Left hindlimb (tissue), 1 donor: ENCODE measurements at regions not wholly inside any gene's neighbourhood (a gene's known extent, or its start where the extent isn't known, plus 50 kb on each side); places are given as distances from the start of the nearest gene placed in this dataset.
"Not testable (repeated sequence)": the region's sequence is repeated elsewhere in the genome, so short reads cannot be mapped to it uniquely, and the experiment has no call there.

Source experiments
- DNase-seq: peaks from one replicate; pipeline ENCODE4 v3.0.0-alpha.2; 2018

DNA sequence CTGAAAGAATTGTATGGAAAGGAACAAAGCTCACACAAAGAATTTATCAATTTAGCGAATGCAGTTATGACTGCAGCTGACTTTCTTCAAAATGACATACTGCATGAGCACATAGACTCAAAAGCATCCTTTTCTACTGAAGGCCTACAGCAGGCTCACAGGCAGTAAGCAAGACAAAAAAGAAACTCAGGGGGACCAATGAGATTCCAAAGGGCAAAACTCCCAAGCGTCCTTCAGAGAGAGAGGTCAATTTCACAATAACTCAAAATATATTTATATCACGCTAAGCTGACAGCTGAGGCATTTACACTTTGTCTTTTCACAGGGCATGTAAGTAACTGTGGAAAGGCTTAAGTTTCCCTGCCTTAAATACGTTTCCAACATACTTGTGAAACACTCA lies 427.9 kb upstream of the RASGRP1 start:
- no peak for DNase-seq

DNA sequence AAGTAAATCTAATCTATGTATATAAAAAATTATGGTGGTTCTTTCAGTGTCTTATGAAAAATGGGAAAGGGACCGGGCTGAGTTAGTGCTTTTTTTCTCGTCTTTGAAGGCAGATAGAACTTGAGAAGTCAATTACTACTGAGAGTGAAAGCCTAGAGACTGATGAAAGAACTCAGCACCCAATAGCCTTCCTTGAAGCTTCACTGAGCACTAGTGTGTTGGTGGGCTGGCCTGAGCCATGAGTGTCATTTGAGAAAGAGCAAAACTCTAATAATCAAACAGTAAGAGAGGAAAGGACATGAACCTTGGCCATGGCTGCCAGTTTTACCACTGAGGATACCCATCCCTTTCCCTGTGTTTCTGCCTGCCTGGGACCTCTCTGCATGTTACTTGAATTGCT lies 428.3 kb upstream of the RASGRP1 start:
- DNase-seq, result no peak

DNA sequence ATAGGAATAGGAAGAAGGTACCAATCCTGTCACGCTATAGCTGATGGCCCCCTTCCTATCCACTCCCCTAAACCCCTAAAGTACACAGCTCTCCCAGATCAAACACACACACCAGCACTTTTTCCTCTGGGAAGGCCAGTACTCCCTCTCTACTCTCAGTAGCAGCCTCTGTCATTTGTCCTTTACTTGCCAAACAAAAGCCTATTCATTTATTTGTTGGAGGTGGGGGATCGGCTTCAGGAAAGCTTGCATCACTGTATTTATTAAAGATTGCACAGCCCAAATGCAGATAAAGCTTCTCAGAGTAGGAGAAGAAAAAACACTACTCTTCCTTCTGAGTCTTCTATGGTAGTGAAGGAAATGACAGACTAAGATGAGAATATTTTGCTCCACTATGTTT lies 429.7 kb upstream of the RASGRP1 start:
- no peak for DNase-seq

- no peak for DNase-seq
Observed at GRCh38 chr15:38996111-38996631, 431.6 kb upstream of the RASGRP1 start.

DNA sequence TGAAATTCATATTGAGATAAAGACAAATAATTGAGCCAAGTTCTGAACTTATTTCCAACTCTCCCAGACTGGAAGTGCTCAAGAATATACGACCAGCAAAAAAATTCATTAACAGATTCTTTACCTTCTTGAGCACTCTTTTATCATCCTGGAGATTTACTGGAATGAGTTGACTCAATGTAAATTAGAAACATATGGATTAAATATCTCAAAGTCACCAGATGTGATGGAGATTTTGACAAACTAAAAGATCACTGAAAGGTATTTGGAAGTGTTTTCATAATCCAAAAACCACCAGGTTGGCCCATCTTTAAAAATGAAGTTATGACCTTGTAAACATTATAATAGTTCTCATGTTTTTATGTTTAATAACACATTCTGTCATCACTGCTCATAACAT lies 433.2 kb upstream of the RASGRP1 start:
- no peak for DNase-seq

DNA sequence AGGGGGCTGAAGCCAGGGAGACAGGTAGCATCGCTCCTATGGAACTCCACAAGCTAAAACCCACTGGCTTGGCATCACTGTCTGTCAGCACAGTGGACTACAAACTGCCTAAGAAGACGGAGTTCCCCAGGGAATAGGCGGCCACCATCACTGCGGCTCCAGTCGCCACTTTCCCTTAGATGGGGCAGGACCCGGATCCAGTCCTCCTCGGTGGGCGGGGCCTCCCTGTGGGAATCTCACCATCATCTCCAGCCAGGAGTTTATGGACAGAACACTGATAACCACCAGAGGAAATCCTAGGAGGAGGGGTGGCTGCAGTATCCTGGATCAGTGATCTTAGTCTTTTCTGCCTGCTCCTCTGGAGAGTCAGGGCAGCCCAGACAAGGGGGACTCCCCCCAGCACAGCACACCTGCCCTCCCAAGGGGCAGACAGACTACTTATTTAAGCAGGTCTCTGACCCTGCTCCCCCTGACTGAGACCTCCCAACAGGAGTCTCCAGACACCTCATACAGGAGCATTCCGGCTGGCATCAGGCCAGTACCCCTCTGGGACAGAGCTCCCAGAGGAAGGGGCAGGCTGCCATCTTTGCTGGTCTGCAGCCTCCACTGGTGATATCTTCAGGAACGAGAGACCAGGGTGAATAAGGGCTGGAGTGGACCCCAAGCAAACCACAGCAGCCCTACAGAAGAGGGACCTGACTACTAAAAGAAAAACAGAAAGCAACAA lies 435.6 kb upstream of the RASGRP1 start:
- no peak for DNase-seq

- DNase-seq, result no peak
Observed at GRCh38 chr15:39009740-39010139, 445.1 kb upstream of the RASGRP1 start.

DNA sequence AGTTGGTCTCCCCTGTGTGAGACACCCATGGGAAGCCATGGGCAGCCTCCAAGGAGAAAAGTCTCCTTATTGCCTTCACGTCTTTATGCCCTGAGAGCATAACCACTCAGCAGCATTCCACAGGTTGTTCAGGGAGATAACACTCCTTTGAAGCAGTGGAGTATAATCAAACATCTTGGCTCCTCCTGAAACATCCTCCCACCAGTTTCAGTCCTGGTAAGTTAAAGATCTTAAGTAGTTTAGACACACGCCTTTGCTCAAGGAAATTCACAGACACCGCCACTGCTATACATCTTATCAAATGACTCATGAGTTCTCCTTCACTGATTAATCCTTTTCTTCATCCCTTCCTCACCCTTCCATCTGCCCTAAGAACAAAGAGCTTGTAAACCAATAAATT lies 446.5 kb upstream of the RASGRP1 start:
- DNase-seq, result not testable (repeated sequence)

GRCh38 chr15:39013262-39013661 lies 448.6 kb upstream of the RASGRP1 start:
- no peak for DNase-seq

GRCh38 chr15:39014682-39015081 lies 450.1 kb upstream of the RASGRP1 start:
- no peak for DNase-seq

DNA sequence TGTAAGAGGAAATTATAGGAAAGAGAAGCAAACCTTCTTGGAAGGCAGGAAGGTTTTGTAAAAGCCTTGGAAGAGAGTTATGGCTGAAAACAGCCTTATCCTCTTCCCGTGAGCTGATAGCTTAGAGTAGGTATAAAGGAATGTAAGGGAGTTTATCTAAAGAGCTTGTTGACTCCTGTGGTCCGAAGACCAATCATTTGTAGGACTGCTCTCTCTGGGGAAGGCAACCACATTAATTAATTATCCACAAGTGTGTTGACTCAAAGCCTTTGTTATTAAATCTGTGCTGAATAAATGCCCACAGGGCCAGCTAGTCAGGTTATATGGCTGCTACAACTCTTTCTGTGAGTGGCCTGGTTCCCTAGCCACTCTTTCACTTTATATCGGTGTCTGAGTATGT lies 452.1 kb upstream of the RASGRP1 start:
- DNase-seq, result no peak

GRCh38 chr15:39018966-39019365 lies 454.4 kb upstream of the RASGRP1 start:
- no peak for DNase-seq

DNA sequence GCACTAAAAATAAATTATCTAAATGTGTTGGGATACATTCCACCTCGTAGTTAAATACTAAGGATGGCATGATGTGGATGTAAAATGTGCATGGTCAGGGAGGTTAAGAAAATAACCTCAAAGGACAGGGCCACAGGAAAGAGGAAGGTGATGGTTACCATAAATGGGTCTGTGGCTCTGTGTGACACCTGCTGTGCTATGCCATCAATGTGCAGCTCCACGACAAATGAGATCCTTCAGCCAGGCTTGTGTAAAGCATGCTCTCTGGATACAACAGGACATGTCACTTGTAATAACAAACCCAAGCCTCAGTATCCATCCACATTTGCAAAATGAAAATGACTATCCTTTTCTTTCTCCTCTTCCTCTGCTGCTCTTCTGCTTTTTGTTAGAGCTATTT lies 456.7 kb upstream of the RASGRP1 start:
- no peak for DNase-seq

- DNase-seq, result no peak
Observed at GRCh38 chr15:39022532-39023305, 458.1 kb upstream of the RASGRP1 start.

GRCh38 chr15:39025321-39025720 lies 460.7 kb upstream of the RASGRP1 start:
- DNase-seq, result no peak

DNA sequence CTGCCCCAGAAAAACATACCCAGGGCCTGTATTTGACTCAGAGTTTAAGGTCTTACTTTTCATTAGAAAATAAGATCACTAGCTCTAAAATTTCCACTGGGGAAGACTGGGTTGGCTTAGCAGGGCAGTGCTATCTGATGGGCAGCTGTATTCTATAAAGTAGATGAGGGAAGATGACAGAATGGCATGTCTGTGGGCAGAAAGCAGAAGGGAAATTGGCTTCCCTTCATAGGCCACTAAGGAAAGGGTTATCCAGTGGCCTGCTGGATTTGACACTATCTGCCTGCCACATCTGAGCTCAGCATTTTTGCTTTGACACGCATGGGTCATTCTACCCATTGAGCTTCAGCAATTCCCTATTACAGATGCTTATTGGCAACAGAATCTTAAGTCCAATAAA lies 461.3 kb upstream of the RASGRP1 start:
- no peak for DNase-seq

GRCh38 chr15:39028069-39028468 lies 463.5 kb upstream of the RASGRP1 start:
- DNase-seq, result no peak

GRCh38 chr15:39029741-39030140 lies 465.1 kb upstream of the RASGRP1 start:
- no peak for DNase-seq

DNA sequence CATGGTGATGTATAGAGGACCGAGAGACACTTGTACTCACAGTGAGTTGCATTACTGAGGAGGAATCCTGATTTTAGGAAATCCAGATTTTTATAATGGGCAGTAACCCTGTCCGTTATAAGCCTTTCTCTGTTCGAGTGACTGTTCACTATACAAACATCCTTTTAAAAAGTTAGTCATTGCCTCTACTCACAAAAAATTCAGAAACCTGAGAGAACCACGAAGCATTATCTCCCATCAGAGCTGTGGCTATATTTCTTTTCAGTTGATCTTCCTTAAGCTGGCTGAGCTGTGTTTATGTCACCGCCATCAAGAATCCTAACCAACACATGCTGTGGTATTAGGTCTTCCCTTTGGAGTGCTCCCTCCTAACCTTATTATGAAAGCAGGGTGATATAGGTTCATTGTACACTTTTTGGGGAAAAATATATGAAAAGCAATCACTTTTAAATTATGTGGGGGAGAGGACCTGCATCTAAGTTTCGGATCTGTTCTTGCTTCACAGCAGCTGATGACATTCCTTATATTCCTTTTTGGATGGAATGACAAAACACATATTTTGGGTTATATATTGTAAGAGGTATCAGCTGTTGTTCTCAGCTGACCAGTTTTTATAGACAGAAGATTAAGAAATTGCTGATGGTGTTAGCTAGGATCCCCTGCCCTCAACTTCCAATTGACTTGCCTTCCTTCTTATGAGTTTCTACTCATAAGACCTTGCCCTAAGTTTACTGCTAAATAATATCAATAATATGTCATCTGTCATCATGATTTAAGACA lies 465.9 kb upstream of the RASGRP1 start:
- no peak for DNase-seq

DNA sequence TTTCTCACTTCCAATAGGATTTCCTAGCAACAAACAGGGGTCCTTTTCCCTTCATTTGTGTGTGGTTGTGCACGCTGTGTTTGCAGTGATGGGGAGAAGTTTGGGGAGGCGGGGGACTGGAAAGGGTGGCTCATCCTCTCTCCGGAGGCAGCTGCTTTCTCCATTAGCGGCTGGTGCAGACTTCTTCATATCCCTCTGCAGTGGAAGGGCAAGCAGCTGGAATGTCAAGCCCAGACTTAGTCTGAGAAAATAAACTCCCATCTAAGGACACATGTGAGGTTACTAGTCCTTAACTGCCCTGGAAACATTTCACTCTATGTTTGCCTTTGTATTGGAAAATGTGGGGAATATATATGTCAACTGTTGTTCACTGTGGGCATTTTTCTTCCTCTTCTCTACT lies 467.0 kb upstream of the RASGRP1 start:
- DNase-seq, result no peak

- no peak for DNase-seq
Observed at GRCh38 chr15:39034816-39035215, 470.2 kb upstream of the RASGRP1 start.

DNA sequence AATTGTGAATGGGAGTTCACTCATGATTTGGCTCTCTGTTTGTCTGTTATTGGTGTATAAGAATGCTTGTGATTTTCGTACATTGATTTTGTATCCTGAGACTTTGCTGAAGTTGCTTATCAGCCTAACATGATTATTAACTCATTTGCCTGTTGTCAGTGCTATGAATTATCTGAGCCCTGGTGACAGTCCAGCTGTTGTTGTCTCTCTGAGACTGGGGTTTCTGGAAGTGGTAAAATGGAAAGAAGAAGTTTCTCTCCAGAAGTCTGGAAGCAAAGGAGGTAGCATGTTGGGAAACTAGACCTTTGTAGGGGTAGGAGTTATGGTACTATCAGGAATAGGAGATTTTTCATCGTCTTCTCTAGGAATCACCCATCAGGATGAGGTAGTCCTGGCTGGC lies 473.0 kb upstream of the RASGRP1 start:
- not testable (repeated sequence) for DNase-seq

DNA sequence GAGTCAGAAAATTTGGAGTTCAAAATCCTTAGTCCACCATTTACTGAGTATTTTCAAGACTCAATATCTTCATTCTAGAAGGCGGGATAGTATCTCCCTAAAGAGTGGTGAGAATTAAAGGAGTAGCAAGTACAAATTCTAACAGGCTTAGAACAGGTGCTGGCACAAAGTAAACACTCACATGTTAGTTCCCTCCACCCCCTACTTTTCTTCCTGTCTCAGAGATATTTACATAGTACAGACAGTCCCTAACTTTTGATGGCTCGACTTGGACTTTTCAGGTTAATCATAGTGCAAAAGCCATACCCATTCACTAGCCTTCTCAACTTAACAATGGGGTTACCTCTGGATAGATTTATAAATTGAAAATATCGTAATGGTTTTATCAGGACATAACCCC lies 476.2 kb upstream of the RASGRP1 start:
- no peak for DNase-seq
